Ecto neural progenitor cell (in vitro differentiated cells): ENCODE measurements at regions not wholly inside any gene's neighbourhood (a gene's known extent, or its start where the extent isn't known, plus 50 kb on each side); places are given as distances from the start of the nearest gene placed in this dataset.

Source experiments
- DNase-seq: peaks from one replicate; pipeline ENCODE4 v3.0.0-alpha.2; 2018; ENCODE audit warnings: low spot score

DNA sequence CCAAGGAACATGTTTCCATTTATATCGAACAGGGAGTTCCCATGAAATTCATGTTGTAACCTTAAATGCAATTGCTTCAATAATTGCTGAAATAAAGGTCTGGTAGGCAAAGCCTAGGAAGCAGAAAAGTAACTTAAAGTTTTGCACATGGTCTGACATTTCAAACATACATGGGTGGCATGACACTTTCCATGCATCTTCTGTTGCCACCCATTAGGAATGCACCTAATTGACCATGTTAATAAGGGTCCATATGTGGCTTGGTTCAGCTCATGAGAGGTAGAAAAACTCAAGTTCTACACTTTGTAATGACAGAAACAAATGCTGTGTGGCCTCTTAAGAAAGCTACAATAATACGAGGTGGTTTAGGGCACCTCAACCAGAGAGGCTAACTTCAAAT lies 72.0 kb upstream of the GORAB start:
- no peak for DNase-seq

DNA sequence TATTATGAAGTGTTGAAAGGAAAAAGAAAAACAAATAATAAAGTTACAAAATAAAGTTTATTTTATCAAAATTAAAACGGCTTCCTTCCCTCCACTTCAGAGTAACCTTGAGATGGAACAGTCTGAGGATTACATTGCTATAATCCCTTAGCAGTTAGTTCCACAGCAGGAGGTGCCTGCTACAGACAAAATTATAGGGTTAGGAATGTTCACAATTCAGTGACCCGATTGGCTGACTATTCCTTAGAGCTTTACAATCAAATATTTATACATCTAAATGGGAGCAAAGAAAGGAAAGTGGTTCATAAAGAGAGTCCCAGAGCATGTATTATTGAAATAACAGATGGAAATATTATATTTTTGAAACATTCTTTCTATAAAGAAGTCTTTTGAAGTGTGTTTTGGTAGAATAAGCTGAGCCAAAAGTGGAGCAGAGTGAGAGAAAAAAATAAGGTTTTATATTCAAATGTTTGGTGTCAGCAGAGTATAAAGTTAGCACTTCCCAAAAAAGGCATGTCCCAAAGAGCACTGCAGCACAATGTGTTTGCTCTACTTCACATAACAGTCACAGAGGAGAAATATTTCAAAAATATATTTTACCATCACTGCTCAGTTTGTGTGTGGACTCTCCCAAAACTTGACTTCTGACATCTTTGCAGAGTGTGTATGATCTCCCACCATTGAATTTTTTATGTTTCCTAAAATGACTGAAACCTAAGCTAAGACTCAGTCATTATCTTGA lies 71.4 kb upstream of the GORAB start:
- no peak for DNase-seq

DNA sequence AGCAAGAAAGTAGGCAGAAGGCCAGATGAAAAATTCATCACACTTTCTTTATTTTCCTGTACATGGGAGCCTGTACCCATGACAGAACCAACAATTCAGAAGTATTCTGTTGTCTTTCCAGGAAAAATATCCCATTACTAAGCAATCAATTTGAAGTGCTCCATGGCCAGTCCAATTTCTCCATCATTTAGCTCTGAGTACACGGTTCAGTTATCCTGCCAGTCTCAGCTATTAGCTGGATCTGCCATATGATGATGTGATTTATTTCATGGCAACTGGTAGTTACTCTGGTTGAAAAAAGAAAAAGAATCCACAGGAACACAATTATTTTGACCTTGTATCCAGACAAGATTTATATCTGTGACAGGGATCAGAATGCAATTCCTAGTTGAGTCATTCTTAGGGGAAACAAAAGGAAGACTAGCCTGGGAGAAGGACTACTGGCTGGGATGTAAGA lies 70.6 kb upstream of the GORAB start:
- DNase-seq = no peak

DNA sequence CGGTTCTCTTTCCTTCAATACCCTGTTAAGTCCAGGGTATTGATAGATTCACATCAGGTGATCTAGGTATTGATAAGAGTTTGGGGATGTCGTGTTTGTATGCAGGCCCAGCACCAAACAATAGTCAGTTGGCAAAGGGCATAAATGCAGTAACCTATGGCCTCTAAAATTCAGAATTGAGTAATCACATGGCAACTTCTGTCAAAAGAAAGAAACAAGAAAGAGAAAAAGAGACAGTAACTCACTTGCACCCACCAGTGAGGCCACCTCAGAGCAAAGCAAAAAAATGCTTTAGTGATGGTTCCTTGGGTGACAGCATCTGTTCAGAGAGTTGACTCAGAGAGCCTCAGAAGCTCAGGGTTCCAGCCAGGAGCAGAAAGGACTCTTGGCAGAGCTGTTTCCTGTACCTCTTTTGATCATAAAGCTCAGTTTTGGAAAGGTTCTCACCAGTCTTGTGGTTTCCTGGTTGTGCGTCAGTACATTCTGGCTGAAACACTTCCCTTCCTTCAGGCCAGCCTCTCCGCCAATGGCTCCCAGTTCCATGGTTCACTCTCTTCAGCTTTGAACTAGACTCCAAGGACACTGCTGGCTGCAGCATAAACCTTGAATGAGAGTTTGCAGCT lies 70.1 kb upstream of the GORAB start:
- no peak for DNase-seq

DNA sequence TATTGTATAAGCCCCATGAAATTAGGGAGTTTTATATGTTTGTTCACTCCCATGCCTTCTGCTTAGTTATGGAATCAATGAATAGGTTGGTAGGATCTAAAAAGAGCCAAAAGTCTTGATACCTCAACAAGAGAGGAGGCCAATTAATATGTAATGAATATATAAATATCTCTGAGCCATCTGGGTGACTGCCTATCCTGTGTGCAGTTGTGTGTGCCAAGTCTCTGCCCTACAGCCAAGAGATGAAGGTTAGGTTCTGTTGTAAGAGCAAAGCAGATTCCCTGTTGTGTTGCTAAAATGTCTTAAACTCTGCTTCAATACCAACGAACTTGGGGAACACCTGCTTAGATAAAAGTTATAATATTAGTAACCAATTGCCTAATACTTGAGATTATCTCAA lies 61.8 kb upstream of the GORAB start:
- DNase-seq = no peak

DNA sequence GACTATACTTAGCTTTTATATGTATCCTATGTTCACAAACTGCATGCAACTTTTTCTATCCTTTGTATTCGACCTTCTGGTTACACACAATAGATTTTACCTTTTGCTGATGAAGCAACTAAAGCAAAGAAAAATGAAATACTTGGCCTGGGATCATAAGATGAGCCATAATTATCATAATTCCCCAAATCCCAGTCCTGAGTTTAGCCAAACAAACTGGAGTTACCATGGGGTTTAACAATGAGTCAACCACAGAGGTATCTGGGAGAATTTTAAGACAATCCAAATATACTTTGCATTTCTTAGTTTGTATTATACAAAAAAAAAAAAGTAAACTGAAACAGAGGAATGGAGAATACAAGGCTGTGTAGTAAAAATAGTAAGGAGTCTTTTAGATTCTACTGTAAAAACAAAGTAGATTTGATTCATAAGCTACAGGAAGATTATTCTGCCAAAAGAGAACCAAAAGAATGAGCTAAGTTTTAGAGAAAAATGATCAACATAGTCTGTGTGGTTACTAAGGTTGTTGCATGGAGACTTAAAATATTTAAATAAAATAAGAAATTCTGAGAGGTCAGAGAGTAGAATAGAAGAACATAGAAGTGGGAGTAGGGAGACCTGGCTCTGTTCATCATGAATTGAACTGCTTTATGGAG lies 60.4 kb upstream of the GORAB start:
- no peak for DNase-seq

DNA sequence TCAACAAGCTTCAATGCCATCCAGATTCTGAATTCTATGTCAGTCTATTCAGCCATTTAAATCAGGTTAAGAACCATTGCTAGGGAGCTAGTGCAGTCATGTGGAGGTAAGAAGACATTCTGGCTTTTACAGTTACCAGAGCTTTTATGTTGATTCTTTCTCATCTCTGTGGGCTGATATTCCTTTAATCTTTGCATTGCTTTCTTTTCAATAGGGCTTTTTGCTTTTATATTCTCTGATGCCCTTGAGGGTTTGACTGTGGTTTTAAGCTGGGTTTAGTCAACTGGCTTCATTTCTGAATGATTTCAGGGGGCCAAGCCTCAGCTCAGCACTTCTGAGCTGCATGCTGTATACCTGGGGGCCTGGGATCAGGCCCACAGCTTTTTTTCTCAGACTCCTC lies 51.0 kb upstream of the GORAB start:
- DNase-seq = no peak
